WTC11 (cell line): ENCODE measurements at regions not wholly inside any gene's neighbourhood (a gene's known extent, or its start where the extent isn't known, plus 50 kb on each side); places are given as distances from the start of the nearest gene placed in this dataset.

ENCODE experiments used
- ATAC-seq: fragments of 200-7000 bp; cut with Tn5 transposase; 2 replicates; pipeline ENCODE4 v1.10.0; 2021; ENCODE audit warnings: mild to moderate bottlenecking, moderate library complexity
- CTCF ChIA-PET: fragments of 300-600 bp; sonication (Branson Sonifier 250); formaldehyde crosslinking; loops from one replicate; lab custom pipeline; 2021; ENCODE audit warnings: antibody characterized with exemption; lab: Charles Lee
- POLR2A ChIA-PET: fragments of 350-600 bp; sonication (Branson Sonifier 250); formaldehyde crosslinking; loops from one replicate; lab custom pipeline; 2021; ENCODE audit warnings: antibody characterized with exemption; lab: Charles Lee
- DNase-seq: peaks from one replicate; pipeline ENCODE4 v3.0.0; 2021; ENCODE audit warnings: low spot score
- H3K27ac Mint-ChIP-seq: 2 replicates; pipeline ENCODE4 v1.8.0; 2021; ENCODE audit warnings: mixed read lengths
- H3K27me3 Mint-ChIP-seq: 2 replicates; pipeline ENCODE4 v1.8.0; 2021; ENCODE audit warnings: low read depth, mild to moderate bottlenecking, moderate library complexity, mixed read lengths
- H3K36me3 Mint-ChIP-seq: 2 replicates; pipeline ENCODE4 v1.8.0; 2021; ENCODE audit warnings: mixed read lengths
- H3K4me1 Mint-ChIP-seq: 2 replicates; pipeline ENCODE4 v1.8.0; 2022; ENCODE audit warnings: mixed read lengths
- H3K4me3 Mint-ChIP-seq: 2 replicates; pipeline ENCODE4 v1.8.0; 2021; ENCODE audit warnings: mild to moderate bottlenecking, moderate library complexity, mixed read lengths
- H3K9me3 Mint-ChIP-seq: 2 replicates; pipeline ENCODE4 v1.8.0; 2021; ENCODE audit warnings: mixed read lengths
- EMX1 ChIP-seq: fragments of 250-450 bp; sonication (Bioruptor Pico); IDR thresholded peaks from 2 replicates; pipeline ENCODE4 v1.8.0; 2021; ENCODE audit warnings: mild to moderate bottlenecking
- GTF2I ChIP-seq: fragments of 250-450 bp; sonication (Bioruptor Pico); conservative IDR thresholded peaks from 2 replicates; pipeline ENCODE4 v1.4.0; 2021; ENCODE audit warnings: mild to moderate bottlenecking
- HMGA2 ChIP-seq: fragments of 250-450 bp; sonication (Bioruptor Pico); IDR thresholded peaks from 2 replicates; pipeline ENCODE4 v1.4.0; 2021; ENCODE audit warnings: mild to moderate bottlenecking, moderate library complexity
- NFATC4 ChIP-seq: fragments of 250-450 bp; sonication (Bioruptor Pico); IDR thresholded peaks from 2 replicates; pipeline ENCODE4 v1.9.0; 2021; ENCODE audit warnings: mild to moderate bottlenecking
- NFE2L1 ChIP-seq: sonication (generic); formaldehyde crosslinking; IDR thresholded peaks from 2 replicates; pipeline ENCODE4 v1.8.1; 2023; ENCODE audit warnings: missing genetic modification reagents
- NR2C2 ChIP-seq: sonication (generic); formaldehyde crosslinking; IDR thresholded peaks from 2 replicates; pipeline ENCODE4 v1.8.0; 2022; ENCODE audit warnings: mild to moderate bottlenecking, missing genetic modification reagents
- RELA ChIP-seq: sonication (generic); formaldehyde crosslinking; IDR thresholded peaks from 2 replicates; pipeline ENCODE4 v1.8.1; 2022; ENCODE audit warnings: missing genetic modification reagents, mild to moderate bottlenecking, borderline replicate concordance
- TCF7 ChIP-seq: sonication (generic); formaldehyde crosslinking; IDR thresholded peaks from 2 replicates; pipeline ENCODE4 v1.8.0; 2022; ENCODE audit warnings: mild to moderate bottlenecking, low read depth, missing genetic modification reagents, moderate library complexity
- ZNF263 ChIP-seq: sonication (generic); formaldehyde crosslinking; IDR thresholded peaks from 2 replicates; pipeline ENCODE4 v1.8.1; 2022; ENCODE audit warnings: low read depth, mild to moderate bottlenecking, moderate library complexity, missing genetic modification reagents
- ZNF423 ChIP-seq: fragments of 250-450 bp; sonication (Bioruptor Pico); IDR thresholded peaks from 2 replicates; pipeline ENCODE4 v2.1.2; 2022; ENCODE audit warnings: mild to moderate bottlenecking, moderate library complexity
- TF ChIP-seq, protein P1 (sequence below): fragments of 250-450 bp; sonication (Bioruptor Pico); IDR thresholded peaks from 2 replicates; pipeline ENCODE4 v1.9.0; 2021; ENCODE audit warnings: mild to moderate bottlenecking
- TF ChIP-seq, protein P2 (sequence below): sonication (generic); formaldehyde crosslinking; IDR thresholded peaks from 2 replicates; pipeline ENCODE4 v1.8.1; 2022; ENCODE audit warnings: low read depth, mild to moderate bottlenecking, moderate library complexity, missing genetic modification reagents, borderline replicate concordance
- TF ChIP-seq, protein P3 (sequence below): fragments of 250-450 bp; sonication (Bioruptor Pico); IDR thresholded peaks from 2 replicates; pipeline ENCODE4 v1.9.0; 2021; ENCODE audit warnings: mild to moderate bottlenecking
- TF ChIP-seq, protein P4 (sequence below): sonication (generic); formaldehyde crosslinking; IDR thresholded peaks from 2 replicates; pipeline ENCODE4 v1.8.1; 2022; ENCODE audit warnings: low read depth, missing genetic modification reagents, borderline replicate concordance
- TF ChIP-seq, protein P5 (sequence below): fragments of 250-450 bp; sonication (Bioruptor Pico); IDR thresholded peaks from 2 replicates; pipeline ENCODE4 v1.9.0; 2021; ENCODE audit warnings: mild to moderate bottlenecking, borderline replicate concordance
- TF ChIP-seq, protein P6 (sequence below): sonication (generic); formaldehyde crosslinking; IDR thresholded peaks from 2 replicates; pipeline ENCODE4 v1.8.0; 2023; ENCODE audit warnings: missing genetic modification reagents
- TF ChIP-seq, protein P7 (sequence below): sonication (generic); formaldehyde crosslinking; IDR thresholded peaks from 2 replicates; pipeline ENCODE4 v1.8.0; 2022; ENCODE audit warnings: mild to moderate bottlenecking, missing genetic modification reagents
- TF ChIP-seq, protein P8 (sequence below): fragments of 250-450 bp; sonication (Bioruptor Pico); IDR thresholded peaks from 2 replicates; pipeline ENCODE4 v1.9.0; 2021; ENCODE audit warnings: moderate library complexity, mild to moderate bottlenecking, inconsistent platforms, borderline replicate concordance
- TF ChIP-seq, protein P9 (sequence below): sonication (generic); formaldehyde crosslinking; IDR thresholded peaks from 2 replicates; pipeline ENCODE4 v1.8.1; 2023; ENCODE audit warnings: mild to moderate bottlenecking, missing genetic modification reagents, moderate library complexity
- TF ChIP-seq, protein P10 (sequence below): sonication (generic); formaldehyde crosslinking; conservative IDR thresholded peaks from 2 replicates; pipeline ENCODE4 v1.8.1; 2022; ENCODE audit warnings: mild to moderate bottlenecking, missing genetic modification reagents

DNA sequence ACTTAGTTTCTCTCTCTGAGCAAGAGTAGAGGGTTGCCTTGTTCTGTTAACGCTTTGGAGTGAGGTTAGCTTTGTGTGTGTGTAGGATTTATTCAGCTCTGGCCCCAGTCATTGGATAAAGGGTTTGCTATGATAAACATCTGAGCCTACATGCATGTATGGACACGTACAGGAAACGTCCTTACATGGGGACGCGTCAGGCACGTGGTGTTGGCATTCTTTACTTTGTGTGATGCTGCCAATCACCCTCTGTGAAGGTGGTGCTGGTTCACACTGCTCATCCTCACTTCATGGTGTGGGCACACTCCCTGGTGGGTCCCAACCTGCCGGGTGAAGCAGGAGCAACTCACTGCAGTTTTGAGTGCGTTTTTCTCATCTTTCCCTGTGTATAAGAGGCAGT, 53.4 kb upstream of the CD93 start (continued):
- TF ChIP-seq, protein P1, sequence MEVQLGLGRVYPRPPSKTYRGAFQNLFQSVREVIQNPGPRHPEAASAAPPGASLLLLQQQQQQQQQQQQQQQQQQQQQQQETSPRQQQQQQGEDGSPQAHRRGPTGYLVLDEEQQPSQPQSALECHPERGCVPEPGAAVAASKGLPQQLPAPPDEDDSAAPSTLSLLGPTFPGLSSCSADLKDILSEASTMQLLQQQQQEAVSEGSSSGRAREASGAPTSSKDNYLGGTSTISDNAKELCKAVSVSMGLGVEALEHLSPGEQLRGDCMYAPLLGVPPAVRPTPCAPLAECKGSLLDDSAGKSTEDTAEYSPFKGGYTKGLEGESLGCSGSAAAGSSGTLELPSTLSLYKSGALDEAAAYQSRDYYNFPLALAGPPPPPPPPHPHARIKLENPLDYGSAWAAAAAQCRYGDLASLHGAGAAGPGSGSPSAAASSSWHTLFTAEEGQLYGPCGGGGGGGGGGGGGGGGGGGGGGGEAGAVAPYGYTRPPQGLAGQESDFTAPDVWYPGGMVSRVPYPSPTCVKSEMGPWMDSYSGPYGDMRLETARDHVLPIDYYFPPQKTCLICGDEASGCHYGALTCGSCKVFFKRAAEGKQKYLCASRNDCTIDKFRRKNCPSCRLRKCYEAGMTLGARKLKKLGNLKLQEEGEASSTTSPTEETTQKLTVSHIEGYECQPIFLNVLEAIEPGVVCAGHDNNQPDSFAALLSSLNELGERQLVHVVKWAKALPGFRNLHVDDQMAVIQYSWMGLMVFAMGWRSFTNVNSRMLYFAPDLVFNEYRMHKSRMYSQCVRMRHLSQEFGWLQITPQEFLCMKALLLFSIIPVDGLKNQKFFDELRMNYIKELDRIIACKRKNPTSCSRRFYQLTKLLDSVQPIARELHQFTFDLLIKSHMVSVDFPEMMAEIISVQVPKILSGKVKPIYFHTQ (CRISPR knock-in tag) = no peak

DNA sequence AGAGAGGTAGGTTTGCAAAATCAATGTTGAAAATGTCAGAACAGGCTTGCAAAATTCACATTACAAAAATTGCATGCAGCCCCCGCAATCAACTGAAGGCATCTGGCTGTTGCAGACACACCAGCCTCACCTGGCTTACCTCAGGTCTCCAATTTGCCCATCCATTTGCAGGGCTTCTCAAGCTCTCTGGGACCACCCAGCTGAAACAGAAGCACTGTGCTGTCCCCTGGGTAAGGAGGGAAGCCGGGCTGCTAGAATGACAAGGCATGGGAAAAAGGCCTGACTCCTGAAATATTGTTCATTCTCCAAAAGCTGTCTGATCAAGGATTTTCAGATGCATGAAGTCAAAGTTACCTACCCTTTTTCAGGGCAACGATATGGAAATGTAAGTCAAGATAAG, 52.6 kb upstream of the CD93 start:
- POLR2A ChIA-PET = no interaction called here
- no peak for ATAC-seq
- Mint-ChIP-seq H3K27me3 (no peaks in the 10 kb centered on the region), H3K4me3 (no peak overlapping the region), H3K9me3 (peaks cover 2% of the 10 kb centered on the region; the same call in 1 of the 2 replicates), H3K4me1 (no peaks in the 10 kb centered on the region), H3K36me3 (no peaks in the 10 kb centered on the region), H3K27ac (no peak overlapping the region)
- CTCF ChIA-PET = no interaction called here
- TF ChIP-seq RELA (CRISPR knock-in tag) (no peak), NFATC4 (no peak), EMX1 (no peak)
- TF ChIP-seq, protein P2, sequence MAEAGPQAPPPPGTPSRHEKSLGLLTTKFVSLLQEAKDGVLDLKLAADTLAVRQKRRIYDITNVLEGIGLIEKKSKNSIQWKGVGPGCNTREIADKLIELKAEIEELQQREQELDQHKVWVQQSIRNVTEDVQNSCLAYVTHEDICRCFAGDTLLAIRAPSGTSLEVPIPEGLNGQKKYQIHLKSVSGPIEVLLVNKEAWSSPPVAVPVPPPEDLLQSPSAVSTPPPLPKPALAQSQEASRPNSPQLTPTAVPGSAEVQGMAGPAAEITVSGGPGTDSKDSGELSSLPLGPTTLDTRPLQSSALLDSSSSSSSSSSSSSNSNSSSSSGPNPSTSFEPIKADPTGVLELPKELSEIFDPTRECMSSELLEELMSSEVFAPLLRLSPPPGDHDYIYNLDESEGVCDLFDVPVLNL = no peak
- TF ChIP-seq, protein P3, sequence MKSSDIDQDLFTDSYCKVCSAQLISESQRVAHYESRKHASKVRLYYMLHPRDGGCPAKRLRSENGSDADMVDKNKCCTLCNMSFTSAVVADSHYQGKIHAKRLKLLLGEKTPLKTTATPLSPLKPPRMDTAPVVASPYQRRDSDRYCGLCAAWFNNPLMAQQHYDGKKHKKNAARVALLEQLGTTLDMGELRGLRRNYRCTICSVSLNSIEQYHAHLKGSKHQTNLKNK (CRISPR knock-in tag) = no peak
- DNase-seq = no peak

DNA sequence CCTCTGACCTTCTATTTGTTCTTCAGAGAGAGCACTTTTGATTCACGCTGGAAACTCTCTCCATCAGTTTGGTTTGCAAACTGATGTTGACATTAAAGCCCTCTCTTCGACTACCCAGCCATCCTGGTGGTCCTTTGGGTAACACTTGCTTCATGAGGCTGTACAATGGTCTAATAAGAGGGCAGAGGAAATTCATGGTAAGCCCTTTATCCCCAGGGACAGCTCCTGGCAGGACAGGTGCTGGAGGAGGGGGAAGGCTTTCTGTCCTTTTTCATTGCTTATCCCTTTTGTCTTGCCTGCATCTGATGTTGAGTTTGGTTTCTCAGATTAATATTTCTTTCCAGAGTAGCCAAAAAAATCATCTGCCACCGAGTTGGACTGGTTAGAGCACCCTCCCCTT, 52.1 kb upstream of the CD93 start:
- DNase-seq = no peak
- Mint-ChIP-seq H3K9me3 (peaks cover 4% of the 10 kb centered on the region; the same call in 1 of the 2 replicates), H3K27me3 (no peaks in the 10 kb centered on the region), H3K4me3 (no peak overlapping the region), H3K36me3 (no peaks in the 10 kb centered on the region), H3K27ac (no peak overlapping the region), H3K4me1 (no peaks in the 10 kb centered on the region)
- ChIA-PET POLR2A (no interaction called here), CTCF (no interaction called here)
- ATAC-seq = no peak
- TF ChIP-seq, protein P4, sequence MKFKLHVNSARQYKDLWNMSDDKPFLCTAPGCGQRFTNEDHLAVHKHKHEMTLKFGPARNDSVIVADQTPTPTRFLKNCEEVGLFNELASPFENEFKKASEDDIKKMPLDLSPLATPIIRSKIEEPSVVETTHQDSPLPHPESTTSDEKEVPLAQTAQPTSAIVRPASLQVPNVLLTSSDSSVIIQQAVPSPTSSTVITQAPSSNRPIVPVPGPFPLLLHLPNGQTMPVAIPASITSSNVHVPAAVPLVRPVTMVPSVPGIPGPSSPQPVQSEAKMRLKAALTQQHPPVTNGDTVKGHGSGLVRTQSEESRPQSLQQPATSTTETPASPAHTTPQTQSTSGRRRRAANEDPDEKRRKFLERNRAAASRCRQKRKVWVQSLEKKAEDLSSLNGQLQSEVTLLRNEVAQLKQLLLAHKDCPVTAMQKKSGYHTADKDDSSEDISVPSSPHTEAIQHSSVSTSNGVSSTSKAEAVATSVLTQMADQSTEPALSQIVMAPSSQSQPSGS = no peak
- TF ChIP-seq TCF7 = no peak
- no peak for TF ChIP-seq NFE2L1 (CRISPR knock-in tag)
- TF ChIP-seq ZNF263 (CRISPR knock-in tag) = no peak
- no peak for TF ChIP-seq NR2C2 (CRISPR knock-in tag)
- no peak for TF ChIP-seq NFATC4
- no peak for TF ChIP-seq ZNF423 (CRISPR knock-in tag)
- TF ChIP-seq, protein P5, sequence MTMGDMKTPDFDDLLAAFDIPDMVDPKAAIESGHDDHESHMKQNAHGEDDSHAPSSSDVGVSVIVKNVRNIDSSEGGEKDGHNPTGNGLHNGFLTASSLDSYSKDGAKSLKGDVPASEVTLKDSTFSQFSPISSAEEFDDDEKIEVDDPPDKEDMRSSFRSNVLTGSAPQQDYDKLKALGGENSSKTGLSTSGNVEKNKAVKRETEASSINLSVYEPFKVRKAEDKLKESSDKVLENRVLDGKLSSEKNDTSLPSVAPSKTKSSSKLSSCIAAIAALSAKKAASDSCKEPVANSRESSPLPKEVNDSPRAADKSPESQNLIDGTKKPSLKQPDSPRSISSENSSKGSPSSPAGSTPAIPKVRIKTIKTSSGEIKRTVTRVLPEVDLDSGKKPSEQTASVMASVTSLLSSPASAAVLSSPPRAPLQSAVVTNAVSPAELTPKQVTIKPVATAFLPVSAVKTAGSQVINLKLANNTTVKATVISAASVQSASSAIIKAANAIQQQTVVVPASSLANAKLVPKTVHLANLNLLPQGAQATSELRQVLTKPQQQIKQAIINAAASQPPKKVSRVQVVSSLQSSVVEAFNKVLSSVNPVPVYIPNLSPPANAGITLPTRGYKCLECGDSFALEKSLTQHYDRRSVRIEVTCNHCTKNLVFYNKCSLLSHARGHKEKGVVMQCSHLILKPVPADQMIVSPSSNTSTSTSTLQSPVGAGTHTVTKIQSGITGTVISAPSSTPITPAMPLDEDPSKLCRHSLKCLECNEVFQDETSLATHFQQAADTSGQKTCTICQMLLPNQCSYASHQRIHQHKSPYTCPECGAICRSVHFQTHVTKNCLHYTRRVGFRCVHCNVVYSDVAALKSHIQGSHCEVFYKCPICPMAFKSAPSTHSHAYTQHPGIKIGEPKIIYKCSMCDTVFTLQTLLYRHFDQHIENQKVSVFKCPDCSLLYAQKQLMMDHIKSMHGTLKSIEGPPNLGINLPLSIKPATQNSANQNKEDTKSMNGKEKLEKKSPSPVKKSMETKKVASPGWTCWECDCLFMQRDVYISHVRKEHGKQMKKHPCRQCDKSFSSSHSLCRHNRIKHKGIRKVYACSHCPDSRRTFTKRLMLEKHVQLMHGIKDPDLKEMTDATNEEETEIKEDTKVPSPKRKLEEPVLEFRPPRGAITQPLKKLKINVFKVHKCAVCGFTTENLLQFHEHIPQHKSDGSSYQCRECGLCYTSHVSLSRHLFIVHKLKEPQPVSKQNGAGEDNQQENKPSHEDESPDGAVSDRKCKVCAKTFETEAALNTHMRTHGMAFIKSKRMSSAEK (CRISPR knock-in tag) = no peak
- no peak for TF ChIP-seq GTF2I (CRISPR knock-in tag)
- TF ChIP-seq, protein P6, sequence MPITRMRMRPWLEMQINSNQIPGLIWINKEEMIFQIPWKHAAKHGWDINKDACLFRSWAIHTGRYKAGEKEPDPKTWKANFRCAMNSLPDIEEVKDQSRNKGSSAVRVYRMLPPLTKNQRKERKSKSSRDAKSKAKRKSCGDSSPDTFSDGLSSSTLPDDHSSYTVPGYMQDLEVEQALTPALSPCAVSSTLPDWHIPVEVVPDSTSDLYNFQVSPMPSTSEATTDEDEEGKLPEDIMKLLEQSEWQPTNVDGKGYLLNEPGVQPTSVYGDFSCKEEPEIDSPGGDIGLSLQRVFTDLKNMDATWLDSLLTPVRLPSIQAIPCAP (CRISPR knock-in tag) = no peak
- TF ChIP-seq, protein P7, sequence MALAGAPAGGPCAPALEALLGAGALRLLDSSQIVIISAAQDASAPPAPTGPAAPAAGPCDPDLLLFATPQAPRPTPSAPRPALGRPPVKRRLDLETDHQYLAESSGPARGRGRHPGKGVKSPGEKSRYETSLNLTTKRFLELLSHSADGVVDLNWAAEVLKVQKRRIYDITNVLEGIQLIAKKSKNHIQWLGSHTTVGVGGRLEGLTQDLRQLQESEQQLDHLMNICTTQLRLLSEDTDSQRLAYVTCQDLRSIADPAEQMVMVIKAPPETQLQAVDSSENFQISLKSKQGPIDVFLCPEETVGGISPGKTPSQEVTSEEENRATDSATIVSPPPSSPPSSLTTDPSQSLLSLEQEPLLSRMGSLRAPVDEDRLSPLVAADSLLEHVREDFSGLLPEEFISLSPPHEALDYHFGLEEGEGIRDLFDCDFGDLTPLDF (CRISPR knock-in tag) = no peak
- TF ChIP-seq, protein P8, sequence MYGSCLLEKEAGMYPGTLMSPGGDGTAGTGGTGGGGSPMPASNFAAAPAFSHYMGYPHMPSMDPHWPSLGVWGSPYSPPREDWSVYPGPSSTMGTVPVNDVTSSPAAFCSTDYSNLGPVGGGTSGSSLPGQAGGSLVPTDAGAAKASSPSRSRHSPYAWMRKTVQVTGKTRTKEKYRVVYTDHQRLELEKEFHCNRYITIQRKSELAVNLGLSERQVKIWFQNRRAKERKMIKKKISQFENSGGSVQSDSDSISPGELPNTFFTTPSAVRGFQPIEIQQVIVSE = no peak
- TF ChIP-seq, protein P9, sequence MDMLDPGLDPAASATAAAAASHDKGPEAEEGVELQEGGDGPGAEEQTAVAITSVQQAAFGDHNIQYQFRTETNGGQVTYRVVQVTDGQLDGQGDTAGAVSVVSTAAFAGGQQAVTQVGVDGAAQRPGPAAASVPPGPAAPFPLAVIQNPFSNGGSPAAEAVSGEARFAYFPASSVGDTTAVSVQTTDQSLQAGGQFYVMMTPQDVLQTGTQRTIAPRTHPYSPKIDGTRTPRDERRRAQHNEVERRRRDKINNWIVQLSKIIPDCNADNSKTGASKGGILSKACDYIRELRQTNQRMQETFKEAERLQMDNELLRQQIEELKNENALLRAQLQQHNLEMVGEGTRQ = no peak
- TF ChIP-seq, protein P10, sequence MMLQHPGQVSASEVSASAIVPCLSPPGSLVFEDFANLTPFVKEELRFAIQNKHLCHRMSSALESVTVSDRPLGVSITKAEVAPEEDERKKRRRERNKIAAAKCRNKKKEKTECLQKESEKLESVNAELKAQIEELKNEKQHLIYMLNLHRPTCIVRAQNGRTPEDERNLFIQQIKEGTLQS (CRISPR knock-in tag) = no peak
- no peak for TF ChIP-seq HMGA2 (CRISPR knock-in tag)
